NB4 (cell line): ENCODE measurements at regions not wholly inside any gene's neighbourhood (a gene's known extent, or its start where the extent isn't known, plus 50 kb on each side); places are given as distances from the start of the nearest gene placed in this dataset.

Experiments used
- CTCF ChIP-seq: IDR thresholded peaks from one replicate; pipeline ENCODE4 v1.5.1; 2012; ENCODE audit warnings: low read depth, low read length
- MYC ChIP-seq: IDR thresholded peaks from 2 replicates; pipeline ENCODE4 v1.6.1; 2011; ENCODE audit warnings: low read depth, low read length

GRCh38 chr12:97764700-97765099, 302.1 kb downstream of the RMST start:
- TF ChIP-seq CTCF, result no peak
- TF ChIP-seq MYC, result no peak
